Tibial nerve (tissue), 3 donors: ENCODE measurements at regions not wholly inside any gene's neighbourhood (a gene's known extent, or its start where the extent isn't known, plus 50 kb on each side); places are given as distances from the start of the nearest gene placed in this dataset.

ENCODE experiments used
- POLR2A ChIP-seq, 2 donors: fragments of 450-650 bp; IDR thresholded peaks; one replicate each; pipeline ENCODE4 v1.6.1; 2017; ENCODE audit warnings: antibody characterized with exemption in 2 of 2, mild to moderate bottlenecking in 2 of 2, moderate library complexity in 2 of 2
- TF ChIP-seq, protein P1 (sequence below), 5 experiments: fragments of 200-600 bp in 3 of 5; fragments of 450-650 bp in 2 of 5; sonication (generic) in 3 of 5; IDR thresholded peaks; one replicate each; pipeline ENCODE4 v1.5.1; 2016 to 2019; ENCODE audit warnings: antibody characterized with exemption in 5 of 5, mild to moderate bottlenecking in 3 of 5, moderate library complexity in 2 of 5

- TF ChIP-seq POLR2A (IDR thresholded peaks at IDR 0.05) = no peak
- TF ChIP-seq, protein P1, sequence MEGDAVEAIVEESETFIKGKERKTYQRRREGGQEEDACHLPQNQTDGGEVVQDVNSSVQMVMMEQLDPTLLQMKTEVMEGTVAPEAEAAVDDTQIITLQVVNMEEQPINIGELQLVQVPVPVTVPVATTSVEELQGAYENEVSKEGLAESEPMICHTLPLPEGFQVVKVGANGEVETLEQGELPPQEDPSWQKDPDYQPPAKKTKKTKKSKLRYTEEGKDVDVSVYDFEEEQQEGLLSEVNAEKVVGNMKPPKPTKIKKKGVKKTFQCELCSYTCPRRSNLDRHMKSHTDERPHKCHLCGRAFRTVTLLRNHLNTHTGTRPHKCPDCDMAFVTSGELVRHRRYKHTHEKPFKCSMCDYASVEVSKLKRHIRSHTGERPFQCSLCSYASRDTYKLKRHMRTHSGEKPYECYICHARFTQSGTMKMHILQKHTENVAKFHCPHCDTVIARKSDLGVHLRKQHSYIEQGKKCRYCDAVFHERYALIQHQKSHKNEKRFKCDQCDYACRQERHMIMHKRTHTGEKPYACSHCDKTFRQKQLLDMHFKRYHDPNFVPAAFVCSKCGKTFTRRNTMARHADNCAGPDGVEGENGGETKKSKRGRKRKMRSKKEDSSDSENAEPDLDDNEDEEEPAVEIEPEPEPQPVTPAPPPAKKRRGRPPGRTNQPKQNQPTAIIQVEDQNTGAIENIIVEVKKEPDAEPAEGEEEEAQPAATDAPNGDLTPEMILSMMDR (IDR thresholded peaks at IDR 0.05) = no peak
These were observed 215.0 kb downstream of the SEMA6A start for GRCh38 chr5:116359592-116359991.
